ENCODE measurements at regions not wholly inside any gene's neighbourhood (a gene's known extent, or its start where the extent isn't known, plus 50 kb on each side); places are given as distances from the start of the nearest gene placed in this dataset.

- H3K27ac Mint-ChIP-seq (ENCODE audit: unreplicated experiment) = no peak overlapping the region
- no peak for TF ChIP-seq CTCF (IDR thresholded peaks at IDR 0.05; ENCODE audit: unreplicated experiment)
- H3K4me1 Mint-ChIP-seq (ENCODE audit: unreplicated experiment) = no peaks in the 10 kb centered on the region
- no peak for DNase-seq (ENCODE audit: low spot score)
- no peaks in the 10 kb centered on the region for H3K27me3 Mint-ChIP-seq (ENCODE audit: unreplicated experiment)
- H3K4me3 Mint-ChIP-seq (ENCODE audit: unreplicated experiment) = no peak overlapping the region
- no peaks in the 10 kb centered on the region for H3K36me3 Mint-ChIP-seq (ENCODE audit: low read depth, unreplicated experiment)
- H3K9me3 Mint-ChIP-seq (ENCODE audit: unreplicated experiment) = no peaks in the 10 kb centered on the region
Observed at GRCh38 chr11:38323961-38324761, 1726.1 kb upstream of the RAG2 start.

- no peak for DNase-seq (ENCODE audit: low spot score)
Observed at GRCh38 chr11:38315151-38315550, 1717.1 kb upstream of the RAG2 start.

GRCh38 chr11:38307455-38307854 lies 1709.4 kb upstream of the RAG2 start:
- TF ChIP-seq CTCF (IDR thresholded peaks at IDR 0.05; ENCODE audit: unreplicated experiment) = no peak
- Mint-ChIP-seq H3K4me3 (ENCODE audit: unreplicated experiment) (no peak overlapping the region), H3K27me3 (ENCODE audit: unreplicated experiment) (no peaks in the 10 kb centered on the region), H3K27ac (ENCODE audit: unreplicated experiment) (no peak overlapping the region), H3K9me3 (ENCODE audit: unreplicated experiment) (no peaks in the 10 kb centered on the region), H3K4me1 (ENCODE audit: unreplicated experiment) (no peaks in the 10 kb centered on the region), H3K36me3 (ENCODE audit: low read depth, unreplicated experiment) (no peaks in the 10 kb centered on the region)
- no peak for DNase-seq (ENCODE audit: low spot score)

More at GRCh38 chr11:38315151-38315550, 1717.1 kb upstream of the RAG2 start:
- no peaks in the 10 kb centered on the region for H3K27me3 Mint-ChIP-seq (ENCODE audit: unreplicated experiment)
- no peaks in the 10 kb centered on the region for H3K4me1 Mint-ChIP-seq (ENCODE audit: unreplicated experiment)
- TF ChIP-seq CTCF (IDR thresholded peaks at IDR 0.05; ENCODE audit: unreplicated experiment) = no peak
- H3K36me3 Mint-ChIP-seq (ENCODE audit: low read depth, unreplicated experiment) = no peaks in the 10 kb centered on the region
- no peak overlapping the region for H3K27ac Mint-ChIP-seq (ENCODE audit: unreplicated experiment)
- no peak overlapping the region for H3K4me3 Mint-ChIP-seq (ENCODE audit: unreplicated experiment)
- H3K9me3 Mint-ChIP-seq (ENCODE audit: unreplicated experiment) = no peaks in the 10 kb centered on the region

GRCh38 chr11:38305682-38306081 lies 1707.6 kb upstream of the RAG2 start:
- no peak for DNase-seq (ENCODE audit: low spot score)
- Mint-ChIP-seq H3K27me3 (ENCODE audit: unreplicated experiment) (no peaks in the 10 kb centered on the region), H3K27ac (ENCODE audit: unreplicated experiment) (no peak overlapping the region), H3K4me3 (ENCODE audit: unreplicated experiment) (no peak overlapping the region), H3K9me3 (ENCODE audit: unreplicated experiment) (no peaks in the 10 kb centered on the region), H3K4me1 (ENCODE audit: unreplicated experiment) (no peaks in the 10 kb centered on the region), H3K36me3 (ENCODE audit: low read depth, unreplicated experiment) (no peaks in the 10 kb centered on the region)
- TF ChIP-seq CTCF (IDR thresholded peaks at IDR 0.05; ENCODE audit: unreplicated experiment) = no peak

- H3K4me3 Mint-ChIP-seq (ENCODE audit: unreplicated experiment) = no peak overlapping the region
- no peak for DNase-seq (ENCODE audit: low spot score)
- H3K36me3 Mint-ChIP-seq (ENCODE audit: low read depth, unreplicated experiment) = no peaks in the 10 kb centered on the region
- no peaks in the 10 kb centered on the region for H3K4me1 Mint-ChIP-seq (ENCODE audit: unreplicated experiment)
- H3K27me3 Mint-ChIP-seq (ENCODE audit: unreplicated experiment) = no peaks in the 10 kb centered on the region
- no peaks in the 10 kb centered on the region for H3K9me3 Mint-ChIP-seq (ENCODE audit: unreplicated experiment)
- no peak for TF ChIP-seq CTCF (IDR thresholded peaks at IDR 0.05; ENCODE audit: unreplicated experiment)
- no peak overlapping the region for H3K27ac Mint-ChIP-seq (ENCODE audit: unreplicated experiment)
Observed at GRCh38 chr11:38304926-38305325, 1706.9 kb upstream of the RAG2 start.
